ENCODE measurements at regions not wholly inside any gene's neighbourhood (a gene's known extent, or its start where the extent isn't known, plus 50 kb on each side); places are given as distances from the start of the nearest gene placed in this dataset.

GRCh38 chr16:66014221-66014620 lies 352.3 kb upstream of the CDH5 start:
- TF ChIP-seq, protein P1, sequence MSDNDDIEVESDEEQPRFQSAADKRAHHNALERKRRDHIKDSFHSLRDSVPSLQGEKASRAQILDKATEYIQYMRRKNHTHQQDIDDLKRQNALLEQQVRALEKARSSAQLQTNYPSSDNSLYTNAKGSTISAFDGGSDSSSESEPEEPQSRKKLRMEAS (IDR thresholded peaks at IDR 0.05), result no peak
- no peak for TF ChIP-seq REST (IDR thresholded peaks at IDR 0.05; ENCODE audit: low read depth)
- TF ChIP-seq CREB1 (IDR thresholded peaks at IDR 0.05; ENCODE audit: low read depth), result no peak
- no peak for TF ChIP-seq YY1 (IDR thresholded peaks at IDR 0.05; ENCODE audit: low read depth)
- TF ChIP-seq CEBPB (IDR thresholded peaks at IDR 0.05), result no peak
- TF ChIP-seq TEAD4 (IDR thresholded peaks at IDR 0.05), result no peak

All from Ishikawa (cell line).